ENCODE measurements at regions not wholly inside any gene's neighbourhood (a gene's known extent, or its start where the extent isn't known, plus 50 kb on each side); places are given as distances from the start of the nearest gene placed in this dataset.

GRCh38 chr9:107980984-107981383 is 491.4 kb upstream of the KLF4 start:
- no peaks in the 10 kb centered on the region for H3K4me1 ChIP-seq (ENCODE audit: insufficient read depth, poor library complexity, severe bottlenecking)
- no peak overlapping the region for H3K27ac ChIP-seq (ENCODE audit: poor library complexity, severe bottlenecking)
- H3K9me3 ChIP-seq (ENCODE audit: severe bottlenecking), result no peaks in the 10 kb centered on the region
- DNase-seq (ENCODE audit: low spot score), result no peak
- ATAC-seq (ENCODE audit: low read depth), result no peak
- TF ChIP-seq CTCF (IDR thresholded peaks at IDR 0.05; ENCODE audit: poor library complexity, severe bottlenecking), result no peak
- H3K36me3 ChIP-seq (ENCODE audit: low read depth), result no peaks in the 10 kb centered on the region
- H3K27me3 ChIP-seq (ENCODE audit: insufficient read depth, poor library complexity, severe bottlenecking), result no peaks in the 10 kb centered on the region
- H3K4me3 ChIP-seq (ENCODE audit: severe bottlenecking), result no peak overlapping the region

- DNase-seq (ENCODE audit: low spot score), result no peak
- Histone ChIP-seq H3K4me3 (ENCODE audit: severe bottlenecking) (no peak overlapping the region), H3K27me3 (ENCODE audit: insufficient read depth, poor library complexity, severe bottlenecking) (no peaks in the 10 kb centered on the region), H3K36me3 (ENCODE audit: low read depth) (no peaks in the 10 kb centered on the region), H3K27ac (ENCODE audit: poor library complexity, severe bottlenecking) (no peak overlapping the region), H3K9me3 (ENCODE audit: severe bottlenecking) (no peaks in the 10 kb centered on the region), H3K4me1 (ENCODE audit: insufficient read depth, poor library complexity, severe bottlenecking) (no peaks in the 10 kb centered on the region)
- ATAC-seq (ENCODE audit: low read depth), result no peak
- no peak for TF ChIP-seq CTCF (IDR thresholded peaks at IDR 0.05; ENCODE audit: poor library complexity, severe bottlenecking)
These were observed 487.2 kb upstream of the KLF4 start for GRCh38 chr9:107976767-107977166.

- Histone ChIP-seq H3K27me3 (ENCODE audit: insufficient read depth, poor library complexity, severe bottlenecking) (no peaks in the 10 kb centered on the region), H3K36me3 (ENCODE audit: low read depth) (no peaks in the 10 kb centered on the region), H3K27ac (ENCODE audit: poor library complexity, severe bottlenecking) (no peak overlapping the region), H3K4me3 (ENCODE audit: severe bottlenecking) (no peak overlapping the region), H3K4me1 (ENCODE audit: insufficient read depth, poor library complexity, severe bottlenecking) (no peaks in the 10 kb centered on the region), H3K9me3 (ENCODE audit: severe bottlenecking) (no peaks in the 10 kb centered on the region)
- TF ChIP-seq CTCF (IDR thresholded peaks at IDR 0.05; ENCODE audit: poor library complexity, severe bottlenecking), result no peak
- DNase-seq (ENCODE audit: low spot score) (no peak), ATAC-seq (ENCODE audit: low read depth) (no peak)
These were observed 485.9 kb upstream of the KLF4 start for GRCh38 chr9:107975426-107976010.

- no peak for DNase-seq (ENCODE audit: low spot score)
- Histone ChIP-seq H3K4me1 (ENCODE audit: insufficient read depth, poor library complexity, severe bottlenecking) (no peaks in the 10 kb centered on the region), H3K27ac (ENCODE audit: poor library complexity, severe bottlenecking) (no peak overlapping the region), H3K9me3 (ENCODE audit: severe bottlenecking) (no peaks in the 10 kb centered on the region), H3K36me3 (ENCODE audit: low read depth) (no peaks in the 10 kb centered on the region), H3K4me3 (ENCODE audit: severe bottlenecking) (no peak overlapping the region), H3K27me3 (ENCODE audit: insufficient read depth, poor library complexity, severe bottlenecking) (no peaks in the 10 kb centered on the region)
- no peak for ATAC-seq (ENCODE audit: low read depth)
- TF ChIP-seq CTCF (IDR thresholded peaks at IDR 0.05; ENCODE audit: poor library complexity, severe bottlenecking), result no peak
These were observed 483.9 kb upstream of the KLF4 start for GRCh38 chr9:107973451-107973850.

- Histone ChIP-seq H3K36me3 (ENCODE audit: low read depth) (no peaks in the 10 kb centered on the region), H3K4me3 (ENCODE audit: severe bottlenecking) (no peak overlapping the region), H3K27ac (ENCODE audit: poor library complexity, severe bottlenecking) (no peak overlapping the region), H3K27me3 (ENCODE audit: insufficient read depth, poor library complexity, severe bottlenecking) (no peaks in the 10 kb centered on the region), H3K4me1 (ENCODE audit: insufficient read depth, poor library complexity, severe bottlenecking) (no peaks in the 10 kb centered on the region), H3K9me3 (ENCODE audit: severe bottlenecking) (no peaks in the 10 kb centered on the region)
- TF ChIP-seq CTCF (IDR thresholded peaks at IDR 0.05; ENCODE audit: poor library complexity, severe bottlenecking), result no peak
- ATAC-seq (ENCODE audit: low read depth) (no peak), DNase-seq (ENCODE audit: low spot score) (no peak)
These were observed 482.8 kb upstream of the KLF4 start for GRCh38 chr9:107972346-107972745.

All from RWPE2 (cell line).